HEK293T (cell line): ENCODE measurements at regions not wholly inside any gene's neighbourhood (a gene's known extent, or its start where the extent isn't known, plus 50 kb on each side); places are given as distances from the start of the nearest gene placed in this dataset.
"Not testable (repeated sequence)": the region's sequence is repeated elsewhere in the genome, so short reads cannot be mapped to it uniquely, and the experiment has no call there.

Experiments
- CTCF ChIA-PET: fragments of 350-600 bp; formaldehyde crosslinking; extraction: SDS; loops from one replicate; lab custom pipeline; 2021; ENCODE audit warnings: antibody characterized with exemption, inconsistent platforms; lab: Yijun Ruan, JAX
- POLR2A ChIA-PET: fragments of 350-600 bp; formaldehyde crosslinking; extraction: SDS; loops from one replicate; lab custom pipeline; 2020; ENCODE audit warnings: antibody characterized with exemption, inconsistent platforms; lab: Yijun Ruan, JAX
- DNase-seq: peaks from one replicate; pipeline ENCODE4 v3.0.0; 2012; ENCODE audit warnings: mixed read lengths; ENCODE audit errors: extremely low spot score
- ARNT ChIP-seq: fragments of 450-650 bp; IDR thresholded peaks from 2 replicates; pipeline ENCODE4 v1.6.1; 2017; ENCODE audit warnings: mild to moderate bottlenecking
- BHLHE40 ChIP-seq: fragments of 450-650 bp; IDR thresholded peaks from 2 replicates; pipeline ENCODE4 v1.6.1; 2016; ENCODE audit warnings: mild to moderate bottlenecking, moderate library complexity, borderline replicate concordance
- CTBP1 ChIP-seq: fragments of 450-650 bp; IDR thresholded peaks from 2 replicates; pipeline ENCODE4 v1.6.1; 2016; ENCODE audit warnings: borderline replicate concordance
- ELF4 ChIP-seq: fragments of 450-650 bp; IDR thresholded peaks from 2 replicates; pipeline ENCODE4 v1.6.1; 2017; ENCODE audit warnings: antibody characterized with exemption
- FOXA1 ChIP-seq: fragments of 450-650 bp; IDR thresholded peaks from 2 replicates; pipeline ENCODE4 v1.6.1; 2016; ENCODE audit warnings: mild to moderate bottlenecking
- FOXK2 ChIP-seq: fragments of 450-650 bp; IDR thresholded peaks from 2 replicates; pipeline ENCODE4 v1.6.1; 2016; ENCODE audit warnings: mild to moderate bottlenecking
- FOXM1 ChIP-seq: fragments of 450-650 bp; IDR thresholded peaks from 2 replicates; pipeline ENCODE4 v1.6.1; 2017; ENCODE audit warnings: mild to moderate bottlenecking, borderline replicate concordance
- HDGF ChIP-seq: fragments of 450-650 bp; IDR thresholded peaks from 2 replicates; pipeline ENCODE4 v1.6.1; 2017; ENCODE audit warnings: antibody characterized with exemption, borderline replicate concordance
- L3MBTL2 ChIP-seq: fragments of 450-650 bp; conservative IDR thresholded peaks from 2 replicates; pipeline ENCODE4 v1.6.1; 2016; ENCODE audit warnings: mild to moderate bottlenecking
- LEF1 ChIP-seq: fragments of 450-650 bp; IDR thresholded peaks from 2 replicates; pipeline ENCODE4 v1.6.1; 2017; ENCODE audit warnings: mild to moderate bottlenecking, borderline replicate concordance
- NFRKB ChIP-seq: fragments of 450-650 bp; IDR thresholded peaks from 2 replicates; pipeline ENCODE4 v1.6.1; 2016; ENCODE audit warnings: mild to moderate bottlenecking, moderate library complexity
- SP1 ChIP-seq: fragments of 450-650 bp; IDR thresholded peaks from 2 replicates; pipeline ENCODE4 v1.6.1; 2017
- SUZ12 ChIP-seq: fragments of 450-650 bp; IDR thresholded peaks from 2 replicates; pipeline ENCODE4 v1.6.1; 2016; ENCODE audit warnings: mild to moderate bottlenecking
- TARDBP ChIP-seq: fragments of 450-650 bp; IDR thresholded peaks from 2 replicates; pipeline ENCODE4 v1.6.1; 2016
- ZNF384 ChIP-seq: fragments of 450-650 bp; IDR thresholded peaks from 2 replicates; pipeline ENCODE4 v1.6.1; 2016
- TF ChIP-seq, protein P1 (sequence below): fragments of 450-650 bp; IDR thresholded peaks from 2 replicates; pipeline ENCODE4 v1.6.1; 2016

DNA sequence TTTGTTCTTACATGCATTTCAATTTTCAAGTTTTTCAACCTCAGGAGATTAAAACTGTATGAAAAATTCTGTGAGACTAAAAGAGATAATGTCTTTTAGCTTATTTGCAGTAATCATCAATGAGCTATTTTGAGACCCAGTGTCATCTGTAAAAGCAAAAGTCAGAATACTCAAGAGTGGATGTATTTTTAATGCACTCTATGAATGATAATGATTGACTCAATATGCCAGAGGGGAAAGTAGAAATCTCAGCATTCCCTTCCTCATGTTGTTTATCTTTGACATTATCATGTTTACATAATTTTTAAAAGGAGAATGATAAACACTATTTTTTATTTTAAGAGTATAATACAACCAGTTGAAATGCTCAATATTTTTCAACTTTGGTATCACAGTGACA, 162.1 kb downstream of the MMUT start:
- ChIA-PET CTCF (no interaction called here), POLR2A (no interaction called here)
- no peak for DNase-seq
- TF ChIP-seq FOXK2 = no peak
- TF ChIP-seq TARDBP = no peak
- no peak for TF ChIP-seq NFRKB
- TF ChIP-seq, protein P1, sequence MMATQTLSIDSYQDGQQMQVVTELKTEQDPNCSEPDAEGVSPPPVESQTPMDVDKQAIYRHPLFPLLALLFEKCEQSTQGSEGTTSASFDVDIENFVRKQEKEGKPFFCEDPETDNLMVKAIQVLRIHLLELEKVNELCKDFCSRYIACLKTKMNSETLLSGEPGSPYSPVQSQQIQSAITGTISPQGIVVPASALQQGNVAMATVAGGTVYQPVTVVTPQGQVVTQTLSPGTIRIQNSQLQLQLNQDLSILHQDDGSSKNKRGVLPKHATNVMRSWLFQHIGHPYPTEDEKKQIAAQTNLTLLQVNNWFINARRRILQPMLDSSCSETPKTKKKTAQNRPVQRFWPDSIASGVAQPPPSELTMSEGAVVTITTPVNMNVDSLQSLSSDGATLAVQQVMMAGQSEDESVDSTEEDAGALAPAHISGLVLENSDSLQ = no peak
- no peak for TF ChIP-seq ARNT
- TF ChIP-seq SUZ12 = no peak
- no peak for TF ChIP-seq HDGF
- TF ChIP-seq L3MBTL2 = no peak
- no peak for TF ChIP-seq LEF1
- no peak for TF ChIP-seq FOXM1
- no peak for TF ChIP-seq SP1
- no peak for TF ChIP-seq CTBP1
- TF ChIP-seq ZNF384 = no peak
- TF ChIP-seq BHLHE40 = no peak
- no peak for TF ChIP-seq ELF4
- TF ChIP-seq FOXA1 = no peak

DNA sequence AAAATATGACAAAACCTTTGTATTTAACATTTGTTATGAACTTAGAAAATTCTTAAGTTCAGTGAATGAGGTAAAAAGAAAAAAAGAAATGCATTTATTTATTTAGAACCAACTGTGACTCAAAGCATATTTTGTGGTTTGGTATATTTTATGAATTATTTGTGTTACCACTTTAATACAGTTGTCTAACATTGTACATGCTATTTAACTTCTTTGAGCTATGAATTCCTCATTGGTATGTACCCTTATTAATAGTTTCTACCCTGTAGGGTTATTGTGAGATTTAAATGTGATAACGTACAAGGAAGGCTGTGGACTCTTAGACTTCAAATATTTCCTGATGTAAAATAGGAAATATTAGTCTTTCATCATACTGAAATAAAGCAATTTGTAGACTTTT, 162.6 kb downstream of the MMUT start:
- TF ChIP-seq SP1 (no peak), LEF1 (no peak), ZNF384 (no peak), BHLHE40 (no peak), L3MBTL2 (no peak), ELF4 (no peak), CTBP1 (no peak), HDGF (no peak), TARDBP (no peak), FOXK2 (no peak), NFRKB (no peak), FOXA1 (no peak), SUZ12 (no peak), FOXM1 (no peak), ARNT (no peak)
- TF ChIP-seq, protein P1 = no peak
- no peak for DNase-seq
- ChIA-PET POLR2A (no interaction called here), CTCF (no interaction called here)

- DNase-seq = no peak
- CTCF ChIA-PET = no interaction called here
- no peak for TF ChIP-seq ZNF384
- POLR2A ChIA-PET = no interaction called here
These were observed 163.8 kb downstream of the MMUT start for GRCh38 chr6:49299279-49299678.

DNA sequence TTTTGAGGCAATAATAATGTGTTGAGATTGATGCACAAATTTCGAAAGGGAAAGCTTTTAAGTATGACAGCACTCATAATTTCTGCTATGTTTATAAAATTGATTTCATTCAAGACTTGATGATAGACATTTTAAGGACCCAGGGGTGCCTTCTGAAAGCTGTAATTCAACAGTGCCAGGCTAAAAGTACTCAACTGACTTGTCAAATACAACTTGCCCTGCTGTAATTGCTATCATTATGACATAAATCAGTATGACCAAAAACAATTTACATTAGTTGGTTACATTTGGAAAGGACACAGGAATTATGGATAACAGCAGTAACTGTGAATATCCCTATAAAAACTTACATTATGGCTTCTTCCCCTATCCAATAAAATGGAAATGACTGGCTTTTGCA, 178.9 kb downstream of the MMUT start:
- TF ChIP-seq ARNT = no peak
- TF ChIP-seq TARDBP = no peak
- TF ChIP-seq SUZ12 = no peak
- TF ChIP-seq HDGF = no peak
- TF ChIP-seq BHLHE40 = no peak
- no peak for TF ChIP-seq L3MBTL2
- TF ChIP-seq FOXM1 = no peak
- TF ChIP-seq, protein P1 = no peak
- no peak for TF ChIP-seq ELF4
- TF ChIP-seq ZNF384 = no peak
- TF ChIP-seq NFRKB = no peak
- TF ChIP-seq FOXA1 = no peak
- no peak for TF ChIP-seq SP1
- no peak for TF ChIP-seq CTBP1
- TF ChIP-seq FOXK2 = no peak
- TF ChIP-seq LEF1 = no peak
- no peak for DNase-seq
- CTCF ChIA-PET = interaction anchor here (0.7 kb wide), 1 partner anchor 896 kb away, joined by 3 read pairs; no protein-coding TSS in a partner anchor
- POLR2A ChIA-PET = no interaction called here

GRCh38 chr6:49274809-49275769, 188.0 kb downstream of the MMUT start:
- POLR2A ChIA-PET, CTCF ChIA-PET: not testable (repeated sequence)

GRCh38 chr6:49269190-49269589, 193.9 kb downstream of the MMUT start:
- CTCF ChIA-PET = no interaction called here

More at GRCh38 chr6:49274809-49275769, 188.0 kb downstream of the MMUT start:
- not testable (repeated sequence) for DNase-seq

More at GRCh38 chr6:49269190-49269589, 193.9 kb downstream of the MMUT start:
- TF ChIP-seq TARDBP (no peak), NFRKB (no peak), CTBP1 (no peak), L3MBTL2 (no peak), SP1 (no peak), ELF4 (no peak), ZNF384 (no peak)
- POLR2A ChIA-PET = no interaction called here
- DNase-seq = no peak
